Fibroblast of lung (primary cell): ENCODE measurements at regions not wholly inside any gene's neighbourhood (a gene's known extent, or its start where the extent isn't known, plus 50 kb on each side); places are given as distances from the start of the nearest gene placed in this dataset.

Source experiments
- DNase-seq, 2 donors: peaks; one replicate each; pipeline versions ENCODE4 v3.0.0 to v3.0.0-alpha.2; 2010; ENCODE audit warnings: low read depth in 2 of 2
- H2AFZ ChIP-seq: 2 replicates; pipeline ENCODE4 v1.5.1; 2012; ENCODE audit warnings: low read length, control low read depth, inconsistent platforms
- H3K27ac ChIP-seq: 2 replicates; pipeline ENCODE4 v1.5.1; 2011; ENCODE audit warnings: low read length, control low read depth; ENCODE audit not compliant: insufficient read depth
- H3K27me3 ChIP-seq: 2 replicates; pipeline ENCODE4 v1.5.1; 2011; ENCODE audit warnings: mild to moderate bottlenecking, low read length; ENCODE audit not compliant: control insufficient read depth, insufficient read depth
- H3K36me3 ChIP-seq: 2 replicates; pipeline ENCODE4 v1.5.1; 2011; ENCODE audit warnings: low read length; ENCODE audit not compliant: control insufficient read depth, insufficient read depth
- H3K4me1 ChIP-seq: 2 replicates; pipeline ENCODE4 v1.5.1; 2011; ENCODE audit warnings: low read length; ENCODE audit not compliant: control insufficient read depth, insufficient read depth; ENCODE audit errors: extremely low read depth
- H3K4me2 ChIP-seq: 2 replicates; pipeline ENCODE4 v1.5.1; 2011; ENCODE audit warnings: low read length, control low read depth; ENCODE audit not compliant: insufficient read depth; ENCODE audit errors: extremely low read depth
- H3K4me3 ChIP-seq, 4 experiments: fragments of 200-600 bp in 1 of 4; sonication (generic) in 1 of 4; replicated peaks in 1 of 4; 2 replicates each; pipeline ENCODE4 v1.5.1; 2011 to 2016; ENCODE audit warnings: low read length in 4 of 4, low read depth in 3 of 4, mild to moderate bottlenecking in 3 of 4, control low read depth in 2 of 4, inconsistent platforms in 1 of 4, mixed read lengths in 1 of 4; ENCODE audit not compliant: insufficient read depth in 1 of 4; ENCODE audit errors: control extremely low read depth in 1 of 4
- H3K79me2 ChIP-seq: 2 replicates; pipeline ENCODE4 v1.5.1; 2012; ENCODE audit warnings: mild to moderate bottlenecking, low read length, inconsistent platforms; ENCODE audit not compliant: control insufficient read depth, insufficient read depth
- H3K9ac ChIP-seq: 2 replicates; pipeline ENCODE4 v1.5.1; 2011; ENCODE audit warnings: mild to moderate bottlenecking, low read length, control low read depth; ENCODE audit not compliant: insufficient read depth
- H3K9me3 ChIP-seq: 2 replicates; pipeline ENCODE4 v1.5.1; 2012; ENCODE audit warnings: low read depth, low read length; ENCODE audit not compliant: control insufficient read depth, insufficient read depth
- H4K20me1 ChIP-seq: 2 replicates; pipeline ENCODE4 v1.5.1; 2011; ENCODE audit warnings: low read length; ENCODE audit not compliant: control insufficient read depth, insufficient read depth; ENCODE audit errors: extremely low read depth
- CTCF ChIP-seq, 2 donors: IDR thresholded peaks in 1 of 2; conservative IDR thresholded peaks in 1 of 2; 1 replicate in 1 of 2; 2 replicates in 1 of 2; pipeline ENCODE4 v1.5.1; 2011 to 2012; ENCODE audit warnings: low read length in 2 of 2, control low read depth in 1 of 2, inconsistent platforms in 1 of 2, low read depth in 1 of 2, mild to moderate bottlenecking in 1 of 2
- EZH2 ChIP-seq: IDR thresholded peaks from 2 replicates; pipeline ENCODE4 v1.5.1; 2012; ENCODE audit warnings: low read length, control low read depth, mild to moderate bottlenecking; ENCODE audit errors: missing control alignments

DNA sequence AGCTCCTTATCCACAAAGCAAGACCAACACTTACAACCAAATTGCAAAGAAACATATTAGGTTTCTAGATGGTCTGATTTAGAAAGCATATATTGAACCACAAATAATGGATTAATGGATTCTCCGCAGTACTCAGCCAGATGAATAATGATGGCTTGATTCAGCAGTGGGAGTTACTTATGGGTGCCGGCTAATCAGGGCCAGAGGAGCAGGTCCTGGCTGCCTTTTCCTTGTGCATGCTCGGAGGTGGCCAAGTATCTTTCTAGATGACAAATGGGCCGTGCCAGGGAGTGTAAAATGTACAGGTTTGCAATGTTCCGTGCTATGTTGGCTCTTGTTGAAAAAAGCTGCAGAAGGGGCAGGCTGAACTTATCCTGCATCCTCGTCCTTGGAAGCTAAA is 70.2 kb downstream of the VCX3A start:
- Histone ChIP-seq H3K4me2 (no peak overlapping the region), H3K79me2 (no peaks in the 10 kb centered on the region), H3K4me3 (no peak overlapping the region), H3K27ac (no peak overlapping the region), H3K4me1 (no peaks in the 10 kb centered on the region), H3K9ac (no peak overlapping the region), H3K36me3 (no peaks in the 10 kb centered on the region), H3K9me3 (no peaks in the 10 kb centered on the region), H3K27me3 (no peaks in the 10 kb centered on the region), H4K20me1 (no peaks in the 10 kb centered on the region), H2AFZ (no peak overlapping the region)
- TF ChIP-seq CTCF (conservative IDR thresholded peaks at IDR 0.05 in 1 of 2, IDR thresholded peaks at IDR 0.05 in 1 of 2; ENCODE audit: low read depth in 1 of 2, low read length in 2 of 2): no peak
- no peak for TF ChIP-seq EZH2
- no peak for DNase-seq

- TF ChIP-seq EZH2 (no peak), CTCF (conservative IDR thresholded peaks at IDR 0.05 in 1 of 2, IDR thresholded peaks at IDR 0.05 in 1 of 2; ENCODE audit: low read depth in 1 of 2, low read length in 2 of 2) (no peak)
- peak in 1 of 2 donors; percentile 37 for DNase-seq
- Histone ChIP-seq H3K4me1 (no peaks in the 10 kb centered on the region), H3K4me2 (no peak overlapping the region), H3K9ac (no peak overlapping the region), H3K4me3 (no peak overlapping the region), H3K79me2 (no peaks in the 10 kb centered on the region), H3K27ac (no peak overlapping the region), H3K27me3 (no peaks in the 10 kb centered on the region), H3K36me3 (no peaks in the 10 kb centered on the region), H3K9me3 (no peaks in the 10 kb centered on the region), H4K20me1 (no peaks in the 10 kb centered on the region), H2AFZ (no peak overlapping the region)
Observed at GRCh38 chrX:6460893-6461490, 73.9 kb downstream of the VCX3A start.

- no peaks in the 10 kb centered on the region for H3K9me3 ChIP-seq
- no peak overlapping the region for H3K4me3 ChIP-seq
- TF ChIP-seq EZH2 (no peak), CTCF (conservative IDR thresholded peaks at IDR 0.05 in 1 of 2, IDR thresholded peaks at IDR 0.05 in 1 of 2; ENCODE audit: low read depth in 1 of 2, low read length in 2 of 2) (no peak)
- DNase-seq: no peak
- H3K4me1 ChIP-seq: no peaks in the 10 kb centered on the region
- no peak overlapping the region for H3K27ac ChIP-seq
- H3K9ac ChIP-seq: no peak overlapping the region
- no peaks in the 10 kb centered on the region for H3K27me3 ChIP-seq
- H2AFZ ChIP-seq: no peak overlapping the region
- no peaks in the 10 kb centered on the region for H4K20me1 ChIP-seq
- no peaks in the 10 kb centered on the region for H3K79me2 ChIP-seq
- H3K36me3 ChIP-seq: no peaks in the 10 kb centered on the region
- H3K4me2 ChIP-seq: no peak overlapping the region
Observed at GRCh38 chrX:6456196-6456595, 78.7 kb downstream of the VCX3A start.
